ENCODE measurements at regions not wholly inside any gene's neighbourhood (a gene's known extent, or its start where the extent isn't known, plus 50 kb on each side); places are given as distances from the start of the nearest gene placed in this dataset.
"Not testable (repeated sequence)": the region's sequence is repeated elsewhere in the genome, so short reads cannot be mapped to it uniquely, and the experiment has no call there.

DNA sequence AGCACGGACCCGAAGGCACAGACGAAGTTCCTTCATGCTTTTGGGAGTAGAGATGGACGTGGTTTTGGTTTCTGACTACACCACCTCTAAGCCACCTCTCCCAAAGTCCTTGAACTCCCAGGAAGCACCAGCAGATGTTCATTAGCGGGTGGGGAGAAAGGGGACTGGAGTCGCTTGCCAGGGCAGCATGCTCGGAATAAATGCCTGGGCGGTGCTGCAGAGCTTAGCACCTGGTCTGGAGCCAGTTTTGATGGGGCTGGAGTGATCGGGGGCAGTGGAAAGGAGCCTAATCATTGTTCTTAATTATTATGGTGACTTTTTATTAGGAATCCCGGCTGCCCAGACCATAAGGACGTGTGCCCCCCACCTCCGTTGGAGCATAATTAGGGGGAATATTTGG, 220.8 kb downstream of the TFCP2L1 start:
- Histone ChIP-seq H3K36me3 (no peaks in the 10 kb centered on the region), H3K4me1 (ENCODE audit: low read depth) (peaks cover 19% of the 10 kb centered on the region), H3K9me3 (ENCODE audit: low read depth) (no peaks in the 10 kb centered on the region), H3K27ac (no peak overlapping the region), H3K27me3 (no peaks in the 10 kb centered on the region), H3K4me3 (no peak overlapping the region)
- TF ChIP-seq, protein P1, sequence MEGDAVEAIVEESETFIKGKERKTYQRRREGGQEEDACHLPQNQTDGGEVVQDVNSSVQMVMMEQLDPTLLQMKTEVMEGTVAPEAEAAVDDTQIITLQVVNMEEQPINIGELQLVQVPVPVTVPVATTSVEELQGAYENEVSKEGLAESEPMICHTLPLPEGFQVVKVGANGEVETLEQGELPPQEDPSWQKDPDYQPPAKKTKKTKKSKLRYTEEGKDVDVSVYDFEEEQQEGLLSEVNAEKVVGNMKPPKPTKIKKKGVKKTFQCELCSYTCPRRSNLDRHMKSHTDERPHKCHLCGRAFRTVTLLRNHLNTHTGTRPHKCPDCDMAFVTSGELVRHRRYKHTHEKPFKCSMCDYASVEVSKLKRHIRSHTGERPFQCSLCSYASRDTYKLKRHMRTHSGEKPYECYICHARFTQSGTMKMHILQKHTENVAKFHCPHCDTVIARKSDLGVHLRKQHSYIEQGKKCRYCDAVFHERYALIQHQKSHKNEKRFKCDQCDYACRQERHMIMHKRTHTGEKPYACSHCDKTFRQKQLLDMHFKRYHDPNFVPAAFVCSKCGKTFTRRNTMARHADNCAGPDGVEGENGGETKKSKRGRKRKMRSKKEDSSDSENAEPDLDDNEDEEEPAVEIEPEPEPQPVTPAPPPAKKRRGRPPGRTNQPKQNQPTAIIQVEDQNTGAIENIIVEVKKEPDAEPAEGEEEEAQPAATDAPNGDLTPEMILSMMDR (IDR thresholded peaks at IDR 0.05; ENCODE audit: low read depth, low read length), result no peak
- DNase-seq (ENCODE audit: low read depth in 1 of 2, low spot score in 1 of 2), result no peak

DNA sequence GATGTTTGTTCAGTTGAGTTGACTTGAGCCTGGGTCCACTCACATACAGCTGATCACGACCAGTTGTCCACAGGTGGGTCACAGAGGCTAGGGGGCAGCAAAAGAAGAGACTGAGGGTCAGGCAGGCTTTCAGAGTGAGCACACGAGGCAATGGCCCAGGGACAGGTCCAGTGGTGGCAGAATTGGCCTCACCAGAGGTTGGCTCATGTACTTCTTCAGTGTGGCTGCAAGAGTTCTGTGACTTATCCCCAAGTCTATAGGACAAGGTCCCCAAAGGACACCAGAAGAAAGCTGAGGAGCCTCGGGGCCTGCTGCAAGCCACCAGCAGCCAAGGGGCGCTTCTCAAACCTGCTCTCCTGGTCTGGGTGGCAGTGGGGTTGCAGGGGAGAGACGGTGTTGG, 219.8 kb downstream of the TFCP2L1 start:
- DNase-seq (ENCODE audit: low read depth in 1 of 2, low spot score in 1 of 2), result no peak
- TF ChIP-seq, protein P1 (IDR thresholded peaks at IDR 0.05; ENCODE audit: low read depth, low read length), result no peak
- Histone ChIP-seq H3K4me3 (no peak overlapping the region), H3K36me3 (no peaks in the 10 kb centered on the region), H3K27me3 (no peaks in the 10 kb centered on the region), H3K9me3 (ENCODE audit: low read depth) (no peaks in the 10 kb centered on the region), H3K4me1 (ENCODE audit: low read depth) (peaks cover 14% of the 10 kb centered on the region), H3K27ac (no peak overlapping the region)

DNA sequence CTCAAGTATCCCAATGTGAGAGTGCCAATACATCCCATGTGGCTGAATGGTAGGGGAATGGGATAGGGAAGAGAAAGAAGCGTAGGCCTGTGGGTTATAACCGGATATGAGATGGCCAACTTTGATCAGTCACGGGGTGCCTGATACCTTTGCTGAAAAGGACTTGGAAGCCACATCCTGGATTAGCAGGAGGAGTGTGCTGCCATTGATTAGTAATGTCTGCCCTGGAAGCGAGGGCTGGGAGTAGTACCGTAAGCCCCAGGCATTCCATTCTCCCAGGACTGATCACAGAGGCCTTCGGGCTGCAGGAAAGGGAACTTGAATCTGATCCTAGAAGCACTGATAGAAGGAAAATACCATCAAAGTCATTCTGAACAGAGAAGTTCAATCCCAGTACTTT, 218.5 kb downstream of the TFCP2L1 start:
- Histone ChIP-seq H3K27ac (no peak overlapping the region), H3K36me3 (no peaks in the 10 kb centered on the region), H3K4me1 (ENCODE audit: low read depth) (peaks cover 13% of the 10 kb centered on the region), H3K27me3 (no peaks in the 10 kb centered on the region), H3K4me3 (no peak overlapping the region), H3K9me3 (ENCODE audit: low read depth) (no peaks in the 10 kb centered on the region)
- TF ChIP-seq, protein P1 (IDR thresholded peaks at IDR 0.05; ENCODE audit: low read depth, low read length), result no peak
- DNase-seq (ENCODE audit: low read depth in 1 of 2, low spot score in 1 of 2), result no peak

DNA sequence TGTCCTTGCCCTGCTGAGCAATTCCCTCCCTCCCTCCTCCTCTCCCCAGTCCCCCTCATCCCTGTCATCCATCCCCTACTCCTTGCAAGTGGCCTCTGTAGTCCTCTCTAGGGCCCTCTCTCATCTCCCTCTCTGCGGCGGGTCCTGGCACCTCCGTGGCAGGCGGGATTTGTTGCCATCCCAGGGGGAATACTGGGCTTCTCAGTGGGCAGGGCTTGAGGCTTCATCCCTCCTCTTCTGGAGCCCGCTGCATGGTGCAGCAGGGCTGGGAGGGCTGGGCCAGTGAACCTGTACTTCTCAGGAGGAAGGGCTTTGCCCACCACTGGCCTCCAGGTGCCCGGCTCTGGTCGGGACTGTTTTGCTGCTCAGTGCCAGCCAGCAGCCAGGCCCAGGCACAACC, 216.2 kb downstream of the TFCP2L1 start:
- Histone ChIP-seq H3K27ac (no peak overlapping the region), H3K4me1 (ENCODE audit: low read depth) (no peaks in the 10 kb centered on the region), H3K4me3 (no peak overlapping the region), H3K27me3 (no peaks in the 10 kb centered on the region), H3K36me3 (no peaks in the 10 kb centered on the region), H3K9me3 (ENCODE audit: low read depth) (no peaks in the 10 kb centered on the region)
- no peak for DNase-seq (ENCODE audit: low read depth in 1 of 2, low spot score in 1 of 2)
- TF ChIP-seq, protein P1 (IDR thresholded peaks at IDR 0.05; ENCODE audit: low read depth, low read length), result no peak

DNA sequence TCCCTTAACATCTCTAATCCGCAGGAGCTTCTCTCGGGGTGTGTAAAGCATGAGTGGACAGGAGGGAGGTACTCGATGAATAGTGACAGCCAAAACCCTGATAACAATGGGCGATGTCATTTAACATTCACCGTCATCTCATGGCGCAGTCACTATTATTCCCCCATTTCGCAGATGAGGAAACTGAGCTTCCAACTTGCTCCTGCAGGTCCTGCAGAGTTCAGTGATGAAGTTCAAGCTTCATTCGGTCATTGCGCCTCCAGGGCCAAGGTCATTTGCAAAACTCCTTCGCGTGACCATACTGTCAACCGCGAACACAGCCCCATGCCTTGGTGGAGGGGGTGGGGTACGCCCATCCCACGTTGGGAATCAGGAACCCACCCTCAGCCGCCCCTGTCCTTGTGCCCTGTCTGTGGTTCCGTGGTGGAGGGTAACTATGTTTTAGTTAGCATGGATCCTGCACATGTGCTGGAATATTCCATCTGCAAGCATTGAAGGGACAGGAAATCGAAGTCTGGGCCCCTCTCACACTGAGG, 215.5 kb downstream of the TFCP2L1 start:
- Histone ChIP-seq H3K27me3 (no peaks in the 10 kb centered on the region), H3K27ac (no peak overlapping the region), H3K9me3 (ENCODE audit: low read depth) (no peaks in the 10 kb centered on the region), H3K4me3 (no peak overlapping the region), H3K4me1 (ENCODE audit: low read depth) (peaks cover 2% of the 10 kb centered on the region), H3K36me3 (no peaks in the 10 kb centered on the region)
- DNase-seq (ENCODE audit: low read depth in 1 of 2, low spot score in 1 of 2), result no peak
- TF ChIP-seq, protein P1 (IDR thresholded peaks at IDR 0.05; ENCODE audit: low read depth, low read length), result no peak

DNA sequence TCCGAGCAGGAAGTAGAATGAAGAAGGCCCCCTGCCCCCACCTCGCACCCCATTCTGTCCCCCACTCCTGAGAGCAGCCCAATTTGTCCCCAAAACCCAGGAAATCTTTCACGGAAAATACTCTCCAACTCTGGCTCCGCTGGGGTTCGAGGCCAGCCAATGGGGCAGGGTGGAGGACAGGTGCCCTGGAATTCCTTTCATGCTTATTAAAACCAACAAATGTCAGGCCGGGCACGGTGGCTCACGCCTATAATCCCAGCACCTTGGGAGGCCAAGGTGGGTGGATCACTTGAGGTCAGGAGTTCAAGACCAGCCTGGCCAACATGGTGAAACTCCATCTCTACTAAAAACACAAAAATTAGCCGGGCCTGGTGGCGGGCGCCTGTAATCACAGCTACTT, 214.9 kb downstream of the TFCP2L1 start:
- not testable (repeated sequence) for H3K27ac ChIP-seq; H3K4me1 ChIP-seq (ENCODE audit: low read depth); H3K27me3 ChIP-seq; DNase-seq (ENCODE audit: low read depth in 1 of 2, low spot score in 1 of 2); H3K9me3 ChIP-seq (ENCODE audit: low read depth); H3K36me3 ChIP-seq; H3K4me3 ChIP-seq

All from cardiac muscle cell (in vitro differentiated cells and primary cell).